Neuron (in vitro differentiated cells): ENCODE measurements at regions not wholly inside any gene's neighbourhood (a gene's known extent, or its start where the extent isn't known, plus 50 kb on each side); places are given as distances from the start of the nearest gene placed in this dataset.

Source experiments
- H2AFZ ChIP-seq: one replicate; pipeline ENCODE4 v1.6.1; 2013; ENCODE audit warnings: low read depth, mild to moderate bottlenecking, inconsistent platforms, low read length, moderate library complexity
- H3K27me3 ChIP-seq: one replicate; pipeline ENCODE4 v1.6.1; 2013; ENCODE audit warnings: low read length; ENCODE audit not compliant: insufficient read depth
- H3K36me3 ChIP-seq: one replicate; pipeline ENCODE4 v1.6.1; 2013; ENCODE audit warnings: low read length; ENCODE audit not compliant: insufficient read depth
- H3K4me1 ChIP-seq: one replicate; pipeline ENCODE4 v1.6.1; 2013; ENCODE audit warnings: low read length; ENCODE audit not compliant: insufficient read depth
- H3K4me3 ChIP-seq: 2 replicates; pipeline ENCODE4 v1.5.1; 2013; ENCODE audit warnings: mild to moderate bottlenecking, low read length, moderate library complexity
- H3K9me3 ChIP-seq: one replicate; pipeline ENCODE4 v1.6.1; 2013; ENCODE audit warnings: low read length

DNA sequence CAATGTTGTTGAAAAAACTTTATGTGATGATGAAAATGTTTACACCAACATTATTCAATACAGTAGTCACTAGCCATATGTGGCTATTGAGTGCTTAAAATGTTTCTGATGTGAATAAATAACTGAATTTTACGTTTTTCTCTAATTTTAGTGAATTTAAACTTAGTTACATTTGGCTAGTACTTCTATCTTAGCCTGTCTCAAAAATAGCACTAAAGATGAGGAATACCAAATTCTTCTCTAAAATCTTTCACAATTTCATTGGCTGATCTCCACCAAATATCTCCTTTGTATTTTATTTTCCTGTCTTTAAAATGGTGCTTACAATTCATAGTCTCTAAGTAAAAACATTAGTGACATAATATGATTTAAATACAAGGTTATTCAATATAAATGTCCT lies 83.7 kb upstream of the RND3 start:
- H3K27me3 ChIP-seq, result no peaks in the 10 kb centered on the region
- no peaks in the 10 kb centered on the region for H3K4me1 ChIP-seq
- no peak overlapping the region for H2AFZ ChIP-seq
- H3K36me3 ChIP-seq, result no peaks in the 10 kb centered on the region
- no peaks in the 10 kb centered on the region for H3K9me3 ChIP-seq
- no peak overlapping the region for H3K4me3 ChIP-seq

GRCh38 chr2:150570712-150571111 lies 83.2 kb upstream of the RND3 start:
- Histone ChIP-seq H3K27me3 (no peaks in the 10 kb centered on the region), H3K36me3 (no peaks in the 10 kb centered on the region), H3K4me1 (no peaks in the 10 kb centered on the region), H2AFZ (no peak overlapping the region), H3K4me3 (no peak overlapping the region), H3K9me3 (no peaks in the 10 kb centered on the region)

DNA sequence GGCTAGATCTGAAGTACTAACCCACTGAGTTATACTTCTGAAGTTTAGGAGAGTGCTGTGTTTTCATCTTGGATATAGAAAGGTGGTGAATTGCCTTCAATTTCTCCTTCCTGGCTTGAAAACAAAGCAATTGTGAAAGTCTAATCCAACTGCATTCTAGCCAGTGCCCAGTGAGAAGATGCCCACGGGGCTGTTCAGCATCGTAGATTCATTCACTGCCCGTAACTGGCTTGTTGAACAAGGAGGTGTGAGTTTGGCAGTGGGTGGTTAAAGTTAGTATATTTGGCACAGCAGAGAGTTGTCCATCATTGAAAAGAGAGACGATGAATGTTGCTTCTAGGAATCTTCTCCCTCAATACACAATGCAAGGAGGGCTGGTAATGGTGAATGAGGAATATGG lies 82.3 kb upstream of the RND3 start:
- no peaks in the 10 kb centered on the region for H3K27me3 ChIP-seq
- H3K4me3 ChIP-seq, result no peak overlapping the region
- H3K36me3 ChIP-seq, result no peaks in the 10 kb centered on the region
- no peak overlapping the region for H2AFZ ChIP-seq
- H3K4me1 ChIP-seq, result no peaks in the 10 kb centered on the region
- no peaks in the 10 kb centered on the region for H3K9me3 ChIP-seq

DNA sequence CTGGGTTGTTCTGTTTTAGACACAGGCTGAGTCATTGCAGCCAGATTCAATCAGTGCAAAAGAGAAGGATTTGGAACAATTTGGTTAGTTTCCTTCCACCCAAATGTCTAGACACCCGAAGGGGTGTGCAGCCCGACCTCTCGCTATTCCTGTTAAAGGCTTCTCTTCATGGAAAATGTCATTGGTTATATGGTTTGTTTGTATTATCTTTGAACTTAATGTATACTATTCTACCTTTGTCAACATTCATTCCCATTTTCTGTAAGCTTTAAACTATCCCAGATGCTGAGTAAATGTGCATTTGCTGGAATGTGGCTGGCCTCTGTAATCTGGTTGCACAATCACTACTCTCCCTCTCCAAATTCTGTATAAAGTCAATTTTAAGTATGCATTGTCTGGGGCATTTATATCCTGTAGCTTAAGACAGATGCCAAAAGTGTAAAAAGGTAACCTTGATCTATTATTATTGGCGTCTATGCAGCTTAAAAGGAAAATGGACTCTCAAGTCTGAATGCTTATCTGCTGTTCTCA lies 80.4 kb upstream of the RND3 start:
- Histone ChIP-seq H3K27me3 (no peaks in the 10 kb centered on the region), H3K36me3 (no peaks in the 10 kb centered on the region), H3K4me3 (no peak overlapping the region), H2AFZ (no peak overlapping the region), H3K9me3 (no peaks in the 10 kb centered on the region), H3K4me1 (no peaks in the 10 kb centered on the region)

DNA sequence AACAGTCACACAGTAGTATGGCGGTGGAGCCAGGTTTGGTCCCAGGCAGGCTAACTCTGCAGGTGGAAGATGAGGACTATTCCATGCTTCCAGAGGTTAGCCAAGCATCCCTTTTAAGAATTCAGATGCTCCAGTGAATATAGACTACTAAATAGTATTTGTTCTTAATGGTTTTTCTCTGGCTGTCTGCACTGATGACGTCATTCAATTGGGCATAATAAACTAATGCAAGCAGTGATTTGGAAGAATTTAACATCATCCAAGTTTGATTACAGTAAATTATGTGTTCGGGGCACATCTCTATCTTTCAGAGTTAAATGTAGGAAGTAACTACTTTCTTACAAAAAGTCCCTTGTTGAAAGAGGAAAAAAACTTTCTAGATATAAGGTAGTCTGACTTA lies 78.8 kb upstream of the RND3 start:
- Histone ChIP-seq H2AFZ (no peak overlapping the region), H3K4me1 (no peaks in the 10 kb centered on the region), H3K4me3 (no peak overlapping the region), H3K27me3 (no peaks in the 10 kb centered on the region), H3K9me3 (no peaks in the 10 kb centered on the region), H3K36me3 (no peaks in the 10 kb centered on the region)

DNA sequence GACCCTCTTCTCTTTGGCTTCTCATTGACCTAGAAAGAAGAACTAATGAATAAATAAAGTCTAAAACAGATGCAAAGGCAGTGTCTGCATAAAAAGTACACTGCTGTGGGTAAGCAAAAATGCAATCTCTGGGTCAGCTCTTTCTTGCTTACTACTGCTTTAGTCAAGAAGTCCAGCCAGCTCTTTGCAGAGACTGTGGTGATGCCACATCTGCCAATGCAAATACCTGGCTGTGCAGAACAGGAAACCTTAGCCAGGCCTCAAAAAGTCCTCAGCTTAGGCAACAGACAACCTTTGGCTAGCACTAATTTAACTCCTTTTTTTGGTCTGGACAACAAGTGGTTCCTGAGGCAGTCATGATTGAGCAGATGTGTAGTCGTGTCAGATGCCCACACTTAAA lies 73.6 kb upstream of the RND3 start:
- Histone ChIP-seq H3K27me3 (no peaks in the 10 kb centered on the region), H3K9me3 (no peaks in the 10 kb centered on the region), H3K36me3 (no peaks in the 10 kb centered on the region), H2AFZ (no peak overlapping the region), H3K4me3 (no peak overlapping the region), H3K4me1 (no peaks in the 10 kb centered on the region)

DNA sequence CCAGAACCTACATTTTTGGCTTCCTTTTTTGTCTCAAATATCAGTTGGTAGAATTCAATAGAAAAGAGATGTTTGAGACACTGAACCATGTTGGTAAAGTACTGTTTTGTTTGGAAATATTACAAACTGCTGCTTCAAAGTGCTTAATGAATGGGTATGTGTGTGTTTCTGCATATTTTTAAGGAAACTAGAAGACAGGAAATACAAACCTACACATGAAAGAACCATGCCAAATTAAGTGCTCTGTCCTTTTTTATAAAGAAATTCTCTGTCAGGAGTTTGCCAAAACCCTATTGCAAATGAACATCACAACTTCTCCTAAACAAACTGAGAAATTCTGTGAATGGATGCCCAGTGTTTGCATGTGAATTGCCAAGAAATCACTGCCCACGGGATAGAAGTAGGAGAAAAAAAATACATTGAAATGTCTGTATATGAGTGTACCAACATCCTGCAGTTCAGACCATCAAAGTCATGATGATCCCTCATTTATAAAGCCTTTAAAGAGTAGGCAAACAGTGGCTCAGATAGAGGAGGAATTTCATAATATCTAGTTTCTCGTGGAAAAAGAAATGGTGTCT lies 69.6 kb upstream of the RND3 start:
- H2AFZ ChIP-seq, result no peak overlapping the region
- H3K9me3 ChIP-seq, result no peaks in the 10 kb centered on the region
- no peaks in the 10 kb centered on the region for H3K36me3 ChIP-seq
- H3K27me3 ChIP-seq, result no peaks in the 10 kb centered on the region
- H3K4me3 ChIP-seq, result no peak overlapping the region
- peaks cover 3% of the 10 kb centered on the region for H3K4me1 ChIP-seq

DNA sequence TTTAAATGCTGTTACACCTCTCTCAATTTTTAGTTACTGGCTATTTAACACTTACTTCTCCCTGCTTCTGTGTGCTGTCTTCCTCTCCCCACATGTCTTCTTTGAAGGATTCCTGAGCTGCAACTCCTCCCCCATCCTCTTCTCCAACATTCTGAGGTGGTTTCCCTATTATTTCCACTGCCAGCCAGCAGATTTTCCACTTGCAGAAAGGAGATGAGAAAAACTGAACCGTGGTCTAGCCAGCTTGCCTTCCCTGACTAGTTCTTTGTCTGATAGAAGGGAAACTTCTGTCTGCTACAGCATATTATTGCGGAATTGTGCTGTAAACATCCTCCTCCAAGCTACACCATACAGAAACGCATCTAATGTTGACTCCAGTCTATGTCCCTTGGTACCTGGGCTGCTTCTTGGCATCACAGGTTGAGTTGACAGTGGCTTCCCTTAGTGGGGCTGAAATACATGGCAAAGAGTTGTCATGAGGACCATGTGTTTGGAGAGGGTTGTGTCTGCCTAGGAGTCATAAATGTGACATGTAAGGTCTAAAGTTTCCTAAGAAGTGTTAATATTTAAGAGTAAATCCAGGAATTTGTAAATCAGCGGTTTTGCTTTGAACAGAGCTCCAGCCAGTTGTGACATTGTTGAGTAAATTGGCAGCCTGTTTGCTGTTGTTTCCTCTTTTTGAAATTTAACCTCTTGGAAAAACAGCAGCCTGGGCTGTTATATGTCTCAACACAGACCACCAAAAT lies 68.3 kb upstream of the RND3 start:
- no peaks in the 10 kb centered on the region for H3K9me3 ChIP-seq
- H2AFZ ChIP-seq, result peak overlapping the region; percentile 54
- H3K27me3 ChIP-seq, result no peaks in the 10 kb centered on the region
- no peaks in the 10 kb centered on the region for H3K36me3 ChIP-seq
- H3K4me1 ChIP-seq, result peaks cover 3% of the 10 kb centered on the region
- no peak overlapping the region for H3K4me3 ChIP-seq

DNA sequence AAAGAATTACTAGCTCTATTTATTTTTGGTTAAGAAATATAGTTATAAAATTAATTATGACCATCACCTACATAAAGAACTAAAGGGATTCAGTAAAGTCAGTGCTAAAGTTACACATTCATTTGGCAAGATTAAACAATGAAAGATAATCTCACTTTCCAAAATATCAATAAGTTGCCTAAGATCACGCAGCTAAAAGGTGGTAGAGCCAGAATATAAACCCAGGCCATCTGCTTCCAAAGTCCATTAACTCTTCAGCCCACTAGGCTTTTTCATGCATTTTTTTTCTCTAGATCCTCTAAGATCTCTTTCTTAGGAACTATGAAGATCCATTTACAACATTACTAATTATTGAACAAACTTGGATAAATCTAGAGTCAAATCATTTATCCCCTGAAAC lies 66.6 kb upstream of the RND3 start:
- H3K27me3 ChIP-seq, result no peaks in the 10 kb centered on the region
- no peaks in the 10 kb centered on the region for H3K9me3 ChIP-seq
- H2AFZ ChIP-seq, result no peak overlapping the region
- peaks cover 3% of the 10 kb centered on the region for H3K4me1 ChIP-seq
- H3K36me3 ChIP-seq, result no peaks in the 10 kb centered on the region
- no peak overlapping the region for H3K4me3 ChIP-seq

- Histone ChIP-seq H2AFZ (no peak overlapping the region), H3K9me3 (no peaks in the 10 kb centered on the region), H3K27me3 (no peaks in the 10 kb centered on the region), H3K4me3 (no peak overlapping the region), H3K4me1 (peaks cover 3% of the 10 kb centered on the region), H3K36me3 (no peaks in the 10 kb centered on the region)
These were observed 64.8 kb upstream of the RND3 start for GRCh38 chr2:150552041-150552820.

- Histone ChIP-seq H3K27me3 (no peaks in the 10 kb centered on the region), H3K36me3 (no peaks in the 10 kb centered on the region), H3K9me3 (no peaks in the 10 kb centered on the region), H3K4me3 (no peak overlapping the region), H2AFZ (no peak overlapping the region), H3K4me1 (peaks cover 3% of the 10 kb centered on the region)
These were observed 61.9 kb upstream of the RND3 start for GRCh38 chr2:150549381-150549780.

- Histone ChIP-seq H3K9me3 (no peaks in the 10 kb centered on the region), H3K36me3 (no peaks in the 10 kb centered on the region), H3K4me1 (peaks cover 3% of the 10 kb centered on the region), H3K27me3 (no peaks in the 10 kb centered on the region), H3K4me3 (no peak overlapping the region), H2AFZ (no peak overlapping the region)
These were observed 61.1 kb upstream of the RND3 start for GRCh38 chr2:150548527-150548926.

- Histone ChIP-seq H3K4me3 (no peak overlapping the region), H2AFZ (peak overlapping the region; percentile 10), H3K9me3 (no peaks in the 10 kb centered on the region), H3K4me1 (no peaks in the 10 kb centered on the region), H3K27me3 (no peaks in the 10 kb centered on the region), H3K36me3 (no peaks in the 10 kb centered on the region)
These were observed 58.4 kb upstream of the RND3 start for GRCh38 chr2:150545916-150546315.
